ENCODE measurements at regions not wholly inside any gene's neighbourhood (a gene's known extent, or its start where the extent isn't known, plus 50 kb on each side); places are given as distances from the start of the nearest gene placed in this dataset.

DNA sequence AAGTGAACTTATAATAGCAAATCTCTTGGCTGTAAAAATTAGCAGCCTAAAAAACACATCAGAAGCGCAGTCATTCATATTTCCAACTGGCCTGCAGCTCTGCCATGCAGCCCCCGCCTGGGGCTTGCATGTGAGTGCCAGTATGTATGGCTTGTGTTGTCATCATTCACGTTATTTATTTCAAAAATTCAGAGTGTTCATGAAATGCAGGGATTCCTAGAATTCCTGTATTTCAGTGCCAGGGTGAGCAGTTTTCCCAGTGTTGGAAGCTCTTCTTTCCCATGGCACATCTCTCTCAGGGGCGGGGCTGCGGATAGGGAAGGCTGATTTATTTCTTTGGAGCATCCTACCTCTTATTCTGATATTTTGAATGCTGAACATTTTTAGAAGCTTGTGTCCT lies 234.6 kb downstream of the FGF9 start:
- TF ChIP-seq CTCF (conservative IDR thresholded peaks at IDR 0.05): no peak
- Mint-ChIP-seq H3K4me1 (peaks cover 0 to 4% of the 10 kb centered on the region in 2 experiments; a peak in 1 of 4 replicates), H3K36me3 (ENCODE audit: insufficient read depth in 1 of 3, low read depth in 3 of 3) (no peaks in the 10 kb centered on the region), H3K27me3 (ENCODE audit: low read depth) (peaks cover 2% of the 10 kb centered on the region), H3K9me3 (no peaks in the 10 kb centered on the region; a peak in 1 of 5 replicates), H3K4me3 (no peak overlapping the region), H3K27ac (no peak overlapping the region)
- H2AFZ ChIP-seq (ENCODE audit: low read length): no peak overlapping the region
- H4K20me1 ChIP-seq (ENCODE audit: control insufficient read depth, insufficient read depth, insufficient read length): no peaks in the 10 kb centered on the region
- no peaks in the 10 kb centered on the region for H3K9me3 ChIP-seq (ENCODE audit: control insufficient read depth, low read depth, low read length)
- H3T11ph ChIP-seq (ENCODE audit: low read length): no peak overlapping the region
- no CpG with 5 or more reads among the region's 5 CpGs for WGBS (ENCODE audit: extremely low coverage, insufficient read length, low lambda C conversion rate)
- no peak overlapping the region for H3K4ac ChIP-seq (ENCODE audit: low read depth, low read length)
- H3K23me2 ChIP-seq (ENCODE audit: insufficient read length, low read depth, low read length, poor library complexity, severe bottlenecking): no peaks in the 10 kb centered on the region
- H2BK120ac ChIP-seq (ENCODE audit: low read depth, low read length, poor library complexity, severe bottlenecking): no peak overlapping the region
- H3K9ac ChIP-seq (ENCODE audit: extremely low read depth, insufficient read length, low read length): no peak overlapping the region
- no peak overlapping the region for H2BK5ac ChIP-seq (ENCODE audit: insufficient read length, low read length)
- no peak overlapping the region for H3K4me2 ChIP-seq (ENCODE audit: insufficient read depth, insufficient read length, low read length)
- no peaks in the 10 kb centered on the region for H3K79me2 ChIP-seq (ENCODE audit: insufficient read depth, low read length)
- H2AK5ac ChIP-seq (ENCODE audit: insufficient read length, low read length): no peak overlapping the region
- no peak overlapping the region for H2BK12ac ChIP-seq (ENCODE audit: insufficient read length, low read depth, low read length)
- no peak overlapping the region for H3K56ac ChIP-seq (ENCODE audit: insufficient read length, low read depth, low read length)
- H4K8ac ChIP-seq (replicated peaks; ENCODE audit: insufficient read length, low read depth, low read length): no peak overlapping the region
- no peaks in the 10 kb centered on the region for H3K27me3 ChIP-seq (ENCODE audit: insufficient read depth, low read length)
- no peak overlapping the region for H3K14ac ChIP-seq (ENCODE audit: insufficient read depth, low read length)
- no peak overlapping the region for H3K23ac ChIP-seq (ENCODE audit: insufficient read length, low read depth, low read length)
- no peak overlapping the region for H4K91ac ChIP-seq (ENCODE audit: insufficient read length, low read depth, low read length)
- no peak overlapping the region for H3K27ac ChIP-seq (ENCODE audit: insufficient read length, low read depth, low read length)
- no peaks in the 10 kb centered on the region for H3K79me1 ChIP-seq (ENCODE audit: insufficient read depth, low read depth, low read length, poor library complexity, severe bottlenecking)
- H2BK15ac ChIP-seq (ENCODE audit: low read depth, low read length): no peak overlapping the region
- H2BK20ac ChIP-seq (ENCODE audit: low read depth, low read length, poor library complexity, severe bottlenecking): no peak overlapping the region
- no peak for DNase-seq
- H4K5ac ChIP-seq (ENCODE audit: insufficient read length, low read depth, low read length): no peak overlapping the region
- no peaks in the 10 kb centered on the region for H3K4me1 ChIP-seq (ENCODE audit: insufficient read depth, low read length)
- no peak overlapping the region for H3K18ac ChIP-seq (ENCODE audit: insufficient read length, low read depth, low read length)
